HG02970 (cell line): ENCODE measurements at regions not wholly inside any gene's neighbourhood (a gene's known extent, or its start where the extent isn't known, plus 50 kb on each side); places are given as distances from the start of the nearest gene placed in this dataset.

ENCODE experiments used
- ATAC-seq: cut with Tn5 transposase; IDR thresholded peaks from one replicate; pipeline ENCODE4 v1.9.1; 2021; ENCODE audit warnings: mild to moderate bottlenecking, moderate library complexity, moderate number of reproducible peaks; ENCODE audit not compliant: unreplicated experiment, low FRiP score

GRCh38 chr2:118527571-118527970 lies 319.9 kb downstream of the EN1 start:
- ATAC-seq, result no peak

GRCh38 chr2:118525346-118525745 lies 322.1 kb downstream of the EN1 start:
- no peak for ATAC-seq

GRCh38 chr2:118524911-118525310 lies 322.5 kb downstream of the EN1 start:
- no peak for ATAC-seq

DNA sequence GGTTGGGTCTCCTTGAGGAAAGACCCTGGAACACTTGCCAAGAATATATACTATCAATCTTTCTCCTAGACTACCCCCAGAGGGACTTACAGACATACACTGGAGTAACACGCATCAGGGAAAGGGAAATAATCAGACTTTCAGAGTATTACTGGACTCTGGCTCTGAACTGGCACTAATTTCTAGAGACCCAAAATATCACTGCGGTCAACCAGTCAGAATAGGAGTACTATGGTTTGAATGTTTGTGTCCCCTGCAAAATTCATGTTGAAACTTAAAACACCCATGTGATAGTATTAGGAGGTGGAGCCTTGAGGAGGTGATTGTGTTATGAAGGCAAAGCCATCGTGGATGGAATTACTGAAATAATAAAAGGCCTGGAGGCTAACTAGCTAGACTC lies 323.7 kb downstream of the EN1 start:
- no peak for ATAC-seq

GRCh38 chr2:118521960-118522359 lies 325.5 kb downstream of the EN1 start:
- no peak for ATAC-seq

GRCh38 chr2:118521272-118521671 lies 326.2 kb downstream of the EN1 start:
- no peak for ATAC-seq

DNA sequence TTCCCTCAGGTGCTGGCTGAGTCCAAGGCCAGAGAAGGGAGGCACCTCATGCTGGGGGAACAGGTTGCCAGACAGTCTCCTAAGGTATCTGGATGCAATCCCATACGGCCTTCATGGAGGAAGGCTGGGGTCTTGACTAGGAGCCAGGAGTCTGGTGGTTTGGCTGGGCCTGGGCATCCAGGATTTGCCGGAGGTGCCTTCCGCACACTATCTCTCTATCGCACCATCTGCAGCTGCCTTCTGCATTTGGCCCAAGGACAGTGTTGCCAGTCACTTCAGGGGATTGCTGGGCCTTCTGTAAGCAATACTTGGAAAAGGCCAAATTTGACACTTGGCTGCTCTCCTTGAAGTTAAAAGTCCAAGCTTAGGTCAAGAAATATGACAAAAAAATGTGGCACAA lies 327.2 kb downstream of the EN1 start:
- ATAC-seq, result no peak

DNA sequence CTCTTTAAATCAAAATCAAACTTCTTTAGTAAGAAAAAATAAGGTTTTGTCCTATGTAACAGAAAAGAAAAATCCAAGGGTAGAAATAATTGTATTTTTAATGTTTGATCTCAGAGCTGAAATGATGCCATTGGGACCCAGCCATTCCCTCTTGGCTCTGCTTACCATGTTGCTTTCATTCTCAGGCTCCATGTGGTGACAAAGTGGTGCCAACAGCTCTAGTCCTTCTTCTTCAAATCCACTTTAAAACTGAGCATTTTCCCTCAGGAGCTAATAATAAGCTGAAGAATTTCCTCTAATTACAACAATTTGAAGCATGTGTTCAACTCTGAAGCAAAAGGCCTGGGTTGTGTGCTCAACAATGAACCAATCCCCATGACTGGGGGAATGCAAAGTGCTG lies 327.9 kb downstream of the EN1 start:
- ATAC-seq, result no peak

DNA sequence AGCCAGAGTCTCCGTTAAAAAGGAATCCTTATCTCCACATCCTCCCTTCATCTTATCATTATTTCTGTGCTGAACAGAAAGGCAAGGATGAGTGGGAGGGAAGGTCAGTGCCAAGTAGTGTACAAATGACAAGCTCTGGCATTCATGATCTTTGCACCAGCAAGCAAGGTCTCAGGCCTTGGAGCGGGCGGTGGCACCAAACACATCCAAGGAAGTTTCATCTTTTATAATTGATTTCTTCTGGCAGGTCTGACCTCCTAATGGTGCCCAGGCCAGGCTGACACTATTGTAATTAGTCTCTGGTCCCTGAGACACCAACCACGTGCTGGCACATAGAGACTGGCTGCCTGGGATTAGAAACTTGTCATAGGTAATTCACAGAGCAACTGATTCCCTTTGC lies 336.6 kb downstream of the EN1 start:
- ATAC-seq, result no peak

- no peak for ATAC-seq
Observed at GRCh38 chr2:118509319-118510004, 338.0 kb downstream of the EN1 start.

- no peak for ATAC-seq
Observed at GRCh38 chr2:118508282-118508681, 339.2 kb downstream of the EN1 start.

- ATAC-seq, result no peak
Observed at GRCh38 chr2:118505436-118505835, 342.0 kb downstream of the EN1 start.

GRCh38 chr2:118502106-118502505 lies 345.3 kb downstream of the EN1 start:
- no peak for ATAC-seq

DNA sequence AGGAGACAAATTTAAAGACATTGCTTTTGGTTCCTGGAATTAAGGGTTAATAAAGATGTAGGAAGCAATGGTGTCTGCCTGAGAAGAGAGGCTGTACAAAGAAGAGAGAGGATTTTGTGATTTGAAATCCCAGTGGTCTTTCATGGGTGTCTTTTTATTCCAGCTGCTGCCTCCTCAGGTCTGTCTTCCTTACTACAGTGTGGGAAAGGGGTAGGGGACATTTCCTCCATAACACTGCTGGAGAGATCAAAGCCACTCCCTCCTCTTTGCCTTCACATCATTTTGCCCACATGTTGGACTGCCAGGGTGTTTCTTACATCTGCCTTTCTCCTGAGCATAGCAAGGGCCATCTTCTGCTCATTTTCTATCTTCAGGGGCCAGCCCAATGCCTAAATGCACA lies 348.5 kb downstream of the EN1 start:
- no peak for ATAC-seq

GRCh38 chr2:118496870-118497611 lies 350.4 kb downstream of the EN1 start:
- no peak for ATAC-seq

DNA sequence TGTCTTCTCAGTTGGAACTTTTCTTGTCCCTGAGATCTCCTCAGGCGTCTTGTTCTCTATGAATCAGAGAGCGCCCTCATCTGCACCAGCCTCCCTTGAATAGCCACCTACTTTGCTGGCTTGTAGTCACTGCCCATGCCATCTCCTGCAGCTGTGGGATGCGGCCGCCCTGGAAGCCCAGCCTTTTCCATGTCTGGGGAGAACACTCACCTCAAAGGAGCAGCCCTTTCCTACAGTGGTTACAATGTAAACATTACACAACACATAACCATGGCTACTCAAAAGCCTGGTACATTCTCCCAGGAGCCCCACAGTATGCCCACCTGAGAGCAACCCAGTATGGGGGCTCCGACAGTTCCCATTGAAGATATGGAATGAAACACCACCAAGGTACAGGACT lies 351.0 kb downstream of the EN1 start:
- ATAC-seq, result no peak

DNA sequence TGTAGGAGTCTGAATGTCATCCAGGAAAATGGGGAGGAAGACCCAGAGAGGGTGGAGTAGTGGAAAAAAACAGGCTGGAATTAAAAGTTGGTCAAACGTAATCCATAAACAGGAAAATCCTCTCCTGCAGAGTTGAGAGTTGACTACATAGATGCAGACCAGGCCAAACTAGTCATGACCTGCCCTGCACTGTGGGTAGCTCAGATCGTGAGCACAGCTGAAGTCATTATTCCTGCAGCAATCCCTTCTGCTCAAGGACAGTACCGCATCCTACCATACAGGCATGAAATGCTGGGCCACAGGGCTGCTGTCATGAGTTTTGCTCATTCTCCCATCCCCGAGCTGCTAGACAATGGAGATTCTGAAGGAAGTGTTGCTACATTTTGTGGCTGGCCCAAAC lies 352.2 kb downstream of the EN1 start:
- no peak for ATAC-seq

DNA sequence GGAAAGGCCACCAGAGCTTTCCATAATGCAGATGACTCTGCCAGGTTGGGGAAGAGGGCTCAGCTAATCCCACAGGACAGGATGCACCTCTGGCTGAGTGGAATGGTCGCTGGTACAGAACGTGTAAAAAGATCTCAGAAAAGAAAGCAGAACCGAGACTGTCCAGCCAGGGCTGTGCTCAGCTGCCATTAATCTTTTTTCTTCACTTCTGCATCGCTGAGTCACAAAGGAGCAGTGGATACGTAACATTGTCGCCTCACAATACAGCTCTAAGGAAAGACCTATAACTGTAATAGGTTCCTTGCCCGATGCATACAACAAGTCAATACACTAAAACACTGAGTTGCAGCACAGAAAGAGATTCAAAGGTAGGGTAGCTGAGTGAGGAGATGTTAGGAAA lies 354.2 kb downstream of the EN1 start:
- ATAC-seq, result no peak

DNA sequence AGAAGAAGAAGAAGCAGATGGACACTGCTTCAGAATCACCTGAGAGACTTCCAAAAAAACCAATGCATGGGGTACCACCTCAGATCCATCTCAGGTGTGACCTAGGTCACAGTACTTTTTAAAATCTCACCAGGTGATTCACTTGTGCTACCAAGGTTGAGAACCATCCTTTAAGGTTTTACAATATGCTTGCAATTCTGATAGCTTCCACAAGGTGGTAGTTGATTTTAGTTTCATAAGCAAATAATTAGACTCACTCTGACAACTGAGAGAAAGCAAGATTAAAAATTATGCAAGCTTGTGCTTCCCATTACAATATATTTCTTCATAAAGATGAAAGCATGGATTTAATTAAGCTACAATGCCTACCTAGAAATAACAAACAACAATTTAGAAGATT lies 355.1 kb downstream of the EN1 start:
- no peak for ATAC-seq

- no peak for ATAC-seq
Observed at GRCh38 chr2:118490330-118490729, 357.1 kb downstream of the EN1 start.

GRCh38 chr2:118489712-118490299 lies 357.6 kb downstream of the EN1 start:
- ATAC-seq, result no peak

- ATAC-seq, result no peak
Observed at GRCh38 chr2:118481299-118481698, 366.1 kb downstream of the EN1 start.
